HEK293T (cell line): ENCODE measurements at regions not wholly inside any gene's neighbourhood (a gene's known extent, or its start where the extent isn't known, plus 50 kb on each side); places are given as distances from the start of the nearest gene placed in this dataset.

Experiments used
- ARNT ChIP-seq: fragments of 450-650 bp; IDR thresholded peaks from 2 replicates; pipeline ENCODE4 v1.6.1; 2017; ENCODE audit warnings: mild to moderate bottlenecking
- CTBP1 ChIP-seq: fragments of 450-650 bp; IDR thresholded peaks from 2 replicates; pipeline ENCODE4 v1.6.1; 2016; ENCODE audit warnings: borderline replicate concordance
- FOXA1 ChIP-seq: fragments of 450-650 bp; IDR thresholded peaks from 2 replicates; pipeline ENCODE4 v1.6.1; 2016; ENCODE audit warnings: mild to moderate bottlenecking
- HDGF ChIP-seq: fragments of 450-650 bp; IDR thresholded peaks from 2 replicates; pipeline ENCODE4 v1.6.1; 2017; ENCODE audit warnings: antibody characterized with exemption, borderline replicate concordance
- PKNOX1 ChIP-seq: fragments of 450-650 bp; IDR thresholded peaks from 2 replicates; pipeline ENCODE4 v1.6.1; 2016
- TARDBP ChIP-seq: fragments of 450-650 bp; IDR thresholded peaks from 2 replicates; pipeline ENCODE4 v1.6.1; 2016
- ZNF384 ChIP-seq: fragments of 450-650 bp; IDR thresholded peaks from 2 replicates; pipeline ENCODE4 v1.6.1; 2016

GRCh38 chr4:136371231-136371630 is 1161.1 kb downstream of the PCDH18 start:
- TF ChIP-seq CTBP1 = no peak
- TF ChIP-seq HDGF = no peak
- TF ChIP-seq TARDBP = no peak
- TF ChIP-seq ARNT = no peak
- no peak for TF ChIP-seq PKNOX1
- TF ChIP-seq ZNF384 = no peak
- TF ChIP-seq FOXA1 = no peak
